Stomach (tissue), 4 donors: ENCODE measurements at regions not wholly inside any gene's neighbourhood (a gene's known extent, or its start where the extent isn't known, plus 50 kb on each side); places are given as distances from the start of the nearest gene placed in this dataset.

ENCODE experiments used
- POLR2A ChIP-seq, 4 donors: fragments of 450-650 bp; IDR thresholded peaks; one replicate each; pipeline ENCODE4 v1.6.1; 2016; ENCODE audit warnings: antibody characterized with exemption in 4 of 4, control low read depth in 2 of 4, mild to moderate bottlenecking in 1 of 4, moderate library complexity in 1 of 4
- TF ChIP-seq, protein P1 (sequence below), 7 experiments: fragments of 450-650 bp in 4 of 7; fragments of 200-600 bp in 3 of 7; sonication (generic) in 3 of 7; IDR thresholded peaks; one replicate each; pipeline ENCODE4 v1.5.1; 2016 to 2019; ENCODE audit warnings: antibody characterized with exemption in 7 of 7, control low read depth in 2 of 7, mild to moderate bottlenecking in 1 of 7

DNA sequence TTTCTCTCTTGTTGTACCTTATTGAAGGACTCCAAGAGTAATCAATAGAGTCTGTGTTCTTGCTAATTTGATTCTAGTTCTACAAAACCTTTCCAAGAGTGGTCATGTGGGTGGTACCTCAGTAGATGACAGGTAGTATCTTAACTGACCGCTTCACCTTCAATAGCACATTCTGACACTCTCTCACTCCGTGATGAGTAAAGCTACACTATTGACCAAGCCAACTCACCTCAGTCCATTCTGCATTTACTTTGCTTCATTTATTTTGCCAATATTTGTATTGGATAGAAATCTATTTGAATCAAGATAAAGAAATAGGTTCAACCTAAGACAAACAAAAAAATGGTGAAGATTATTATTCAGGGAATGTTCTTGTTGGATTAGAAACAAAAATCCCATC is 1869.6 kb upstream of the CELF4 start:
- TF ChIP-seq, protein P1, sequence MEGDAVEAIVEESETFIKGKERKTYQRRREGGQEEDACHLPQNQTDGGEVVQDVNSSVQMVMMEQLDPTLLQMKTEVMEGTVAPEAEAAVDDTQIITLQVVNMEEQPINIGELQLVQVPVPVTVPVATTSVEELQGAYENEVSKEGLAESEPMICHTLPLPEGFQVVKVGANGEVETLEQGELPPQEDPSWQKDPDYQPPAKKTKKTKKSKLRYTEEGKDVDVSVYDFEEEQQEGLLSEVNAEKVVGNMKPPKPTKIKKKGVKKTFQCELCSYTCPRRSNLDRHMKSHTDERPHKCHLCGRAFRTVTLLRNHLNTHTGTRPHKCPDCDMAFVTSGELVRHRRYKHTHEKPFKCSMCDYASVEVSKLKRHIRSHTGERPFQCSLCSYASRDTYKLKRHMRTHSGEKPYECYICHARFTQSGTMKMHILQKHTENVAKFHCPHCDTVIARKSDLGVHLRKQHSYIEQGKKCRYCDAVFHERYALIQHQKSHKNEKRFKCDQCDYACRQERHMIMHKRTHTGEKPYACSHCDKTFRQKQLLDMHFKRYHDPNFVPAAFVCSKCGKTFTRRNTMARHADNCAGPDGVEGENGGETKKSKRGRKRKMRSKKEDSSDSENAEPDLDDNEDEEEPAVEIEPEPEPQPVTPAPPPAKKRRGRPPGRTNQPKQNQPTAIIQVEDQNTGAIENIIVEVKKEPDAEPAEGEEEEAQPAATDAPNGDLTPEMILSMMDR (IDR thresholded peaks at IDR 0.05), result no peak
- no peak for TF ChIP-seq POLR2A (IDR thresholded peaks at IDR 0.05)
